Activated CD4-positive, alpha-beta T cell treated with anti-CD3 and anti-CD28 coated beads, Interleukin-2, Interleukin-6, amounts not matched to agents 100 ng/mL and 50 ng/mL, durations not matched to agents 16 hours and 8 hours (primary cell): ENCODE measurements at regions not wholly inside any gene's neighbourhood (a gene's known extent, or its start where the extent isn't known, plus 50 kb on each side); places are given as distances from the start of the nearest gene placed in this dataset.
A peak's percentile ranks its signal among the peaks of the same experiment; 100 is the strongest.

Experiments
- DNase-seq: peaks from one replicate; pipeline ENCODE4 v3.0.0-alpha.2; 2020

- no peak for DNase-seq
Observed at GRCh38 chr1:56340977-56341376, 238.4 kb downstream of the PLPP3 start.

- DNase-seq: no peak
Observed at GRCh38 chr1:56339786-56340465, 239.4 kb downstream of the PLPP3 start.

- no peak for DNase-seq
Observed at GRCh38 chr1:56339093-56339492, 240.3 kb downstream of the PLPP3 start.

GRCh38 chr1:56336982-56337381 is 242.4 kb downstream of the PLPP3 start:
- no peak for DNase-seq

GRCh38 chr1:56335394-56335793 is 244.0 kb downstream of the PLPP3 start:
- no peak for DNase-seq

- DNase-seq: no peak
Observed at GRCh38 chr1:56334047-56334446, 245.3 kb downstream of the PLPP3 start.

GRCh38 chr1:56333461-56333860 is 245.9 kb downstream of the PLPP3 start:
- no peak for DNase-seq

- no peak for DNase-seq
Observed at GRCh38 chr1:56331892-56332567, 247.3 kb downstream of the PLPP3 start.

- no peak for DNase-seq
Observed at GRCh38 chr1:56331207-56331891, 248.0 kb downstream of the PLPP3 start.

GRCh38 chr1:56330391-56331026 is 248.9 kb downstream of the PLPP3 start:
- peak; percentile 56 for DNase-seq

GRCh38 chr1:56329970-56330369 is 249.4 kb downstream of the PLPP3 start:
- DNase-seq: no peak

- no peak for DNase-seq
Observed at GRCh38 chr1:56327195-56327594, 252.2 kb downstream of the PLPP3 start.

GRCh38 chr1:56326056-56326455 is 253.3 kb downstream of the PLPP3 start:
- DNase-seq: no peak

- DNase-seq: no peak
Observed at GRCh38 chr1:56324504-56324903, 254.9 kb downstream of the PLPP3 start.

- DNase-seq: no peak
Observed at GRCh38 chr1:56322211-56322610, 257.2 kb downstream of the PLPP3 start.

- no peak for DNase-seq
Observed at GRCh38 chr1:56321150-56321490, 258.2 kb downstream of the PLPP3 start.

GRCh38 chr1:56320464-56321149 is 258.8 kb downstream of the PLPP3 start:
- DNase-seq: no peak

- DNase-seq: no peak
Observed at GRCh38 chr1:56317722-56318121, 261.6 kb downstream of the PLPP3 start.

GRCh38 chr1:56315293-56315942 is 263.9 kb downstream of the PLPP3 start:
- no peak for DNase-seq

GRCh38 chr1:56313560-56313959 is 265.8 kb downstream of the PLPP3 start:
- no peak for DNase-seq

- no peak for DNase-seq
Observed at GRCh38 chr1:56311766-56312165, 267.6 kb downstream of the PLPP3 start.

- no peak for DNase-seq
Observed at GRCh38 chr1:56310945-56311344, 268.4 kb downstream of the PLPP3 start.

GRCh38 chr1:56309065-56309464 is 270.3 kb downstream of the PLPP3 start:
- DNase-seq: no peak
